Tibial artery (tissue), 4 donors: ENCODE measurements at regions not wholly inside any gene's neighbourhood (a gene's known extent, or its start where the extent isn't known, plus 50 kb on each side); places are given as distances from the start of the nearest gene placed in this dataset.

Experiments used
- DNase-seq, 2 donors: peaks; one replicate each; pipeline ENCODE4 v3.0.0-alpha.2; 2019
- H3K27ac ChIP-seq, 2 donors: fragments of 200-600 bp; sonication (generic) in 1 of 2; 1 replicate in 1 of 2; 2 replicates in 1 of 2; pipeline ENCODE4 v1.5.1; 2018 to 2019; ENCODE audit warnings: mild to moderate bottlenecking in 1 of 2
- H3K27me3 ChIP-seq, 2 donors: fragments of 200-600 bp; sonication (generic) in 1 of 2; one replicate each; pipeline versions ENCODE4 v1.5.1 to v1.6.0; 2016 to 2019
- H3K36me3 ChIP-seq, 3 donors: fragments of 200-600 bp; sonication (generic) in 2 of 3; one replicate each; pipeline ENCODE4 v1.5.1; 2016 to 2019; ENCODE audit warnings: mild to moderate bottlenecking in 2 of 3
- H3K4me1 ChIP-seq, 4 donors: fragments of 200-600 bp; sonication (generic) in 2 of 4; 1 replicate in 3 of 4; 2 replicates in 1 of 4; pipeline ENCODE4 v1.5.1; 2016 to 2019
- H3K4me3 ChIP-seq, 2 donors: fragments of 200-600 bp; sonication (generic) in 1 of 2; 1 replicate in 1 of 2; 2 replicates in 1 of 2; pipeline ENCODE4 v1.5.1; 2018 to 2019; ENCODE audit warnings: mild to moderate bottlenecking in 2 of 2
- H3K9me3 ChIP-seq, 3 donors: fragments of 200-600 bp; sonication (generic) in 1 of 3; one replicate each; pipeline ENCODE4 v1.5.1; 2016 to 2019
- CTCF ChIP-seq, 2 experiments: fragments of 200-600 bp in 1 of 2; fragments of 450-650 bp in 1 of 2; IDR thresholded peaks; one replicate each; pipeline ENCODE4 v1.5.1; 2017 to 2019; ENCODE audit warnings: antibody characterized with exemption in 2 of 2, mild to moderate bottlenecking in 1 of 2, moderate library complexity in 1 of 2
- intact Hi-C: fragments of 100-400 bp; cut with DNase I; formaldehyde crosslinking; loops from one replicate; pipeline ENCODE4 v1.15.0; 2023; ENCODE audit warnings: low total_unique reads

DNA sequence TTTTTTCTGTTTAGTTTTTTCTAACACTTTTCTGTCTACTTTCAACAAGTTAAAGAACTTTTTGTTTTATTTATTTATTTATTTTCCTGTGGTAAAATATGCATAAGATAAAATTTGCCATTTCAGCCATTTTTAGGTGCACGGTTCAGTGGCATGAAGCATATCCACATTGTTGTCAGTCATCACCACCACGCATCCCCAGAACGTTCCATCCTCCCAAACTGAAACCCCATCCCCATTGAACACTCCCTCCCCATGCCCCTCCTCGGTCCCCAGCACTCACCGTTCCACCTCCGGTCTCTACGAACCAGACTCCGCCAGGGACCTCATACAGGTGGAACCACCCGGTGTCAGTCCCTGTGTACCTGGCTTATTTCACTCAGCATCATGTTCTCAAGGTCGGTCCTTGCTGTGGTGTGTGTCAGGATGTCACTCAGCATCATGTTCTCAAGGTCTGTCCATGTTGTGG, 118.1 kb downstream of the SIK1 start:
- no peak overlapping the region for H3K27ac ChIP-seq
- no peaks in the 10 kb centered on the region for H3K4me1 ChIP-seq
- H3K36me3 ChIP-seq: no peaks in the 10 kb centered on the region
- intact Hi-C loops: no loop called here
- no peaks in the 10 kb centered on the region for H3K9me3 ChIP-seq
- H3K4me3 ChIP-seq: no peak overlapping the region
- no peak for DNase-seq
- no peak for TF ChIP-seq CTCF (IDR thresholded peaks at IDR 0.05)
- peaks cover 0 to 18% of the 10 kb centered on the region in 2 donors for H3K27me3 ChIP-seq

GRCh38 chr21:43308101-43308814, 118.7 kb downstream of the SIK1 start:
- intact Hi-C loops: no loop called here
- peaks cover 0 to 16% of the 10 kb centered on the region in 2 donors for H3K27me3 ChIP-seq
- H3K4me1 ChIP-seq: no peaks in the 10 kb centered on the region
- H3K9me3 ChIP-seq: no peaks in the 10 kb centered on the region
- TF ChIP-seq CTCF (IDR thresholded peaks at IDR 0.05): no peak
- DNase-seq: peak in 1 of 2 donors; percentile 59
- no peak overlapping the region for H3K27ac ChIP-seq
- H3K36me3 ChIP-seq: no peaks in the 10 kb centered on the region
- no peak overlapping the region for H3K4me3 ChIP-seq

DNA sequence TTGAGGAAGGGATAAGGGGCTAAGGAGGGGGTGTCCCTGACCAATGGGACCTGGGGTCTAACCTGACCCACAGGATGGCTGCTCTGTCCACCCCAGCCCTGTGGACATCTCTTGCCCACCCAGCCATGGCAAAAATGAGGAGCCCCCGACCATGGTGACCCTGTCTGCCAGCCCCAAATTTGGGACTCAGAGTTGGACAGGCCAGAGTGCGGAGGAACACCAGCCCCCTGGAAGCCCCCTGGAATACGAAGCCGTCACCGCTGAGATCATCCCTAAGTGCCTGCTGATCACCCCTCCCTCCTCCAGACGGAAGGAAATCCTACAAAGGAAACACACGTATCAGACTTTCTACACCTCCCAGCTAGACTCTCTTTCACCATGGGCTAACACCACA, 119.3 kb downstream of the SIK1 start:
- intact Hi-C loops: no loop called here
- Histone ChIP-seq H3K9me3 (no peaks in the 10 kb centered on the region), H3K27me3 (peaks cover 0 to 16% of the 10 kb centered on the region in 2 donors), H3K4me1 (no peaks in the 10 kb centered on the region), H3K27ac (no peak overlapping the region), H3K4me3 (no peak overlapping the region), H3K36me3 (no peaks in the 10 kb centered on the region)
- no peak for TF ChIP-seq CTCF (IDR thresholded peaks at IDR 0.05)
- peak in 1 of 2 donors; percentile 53 for DNase-seq

DNA sequence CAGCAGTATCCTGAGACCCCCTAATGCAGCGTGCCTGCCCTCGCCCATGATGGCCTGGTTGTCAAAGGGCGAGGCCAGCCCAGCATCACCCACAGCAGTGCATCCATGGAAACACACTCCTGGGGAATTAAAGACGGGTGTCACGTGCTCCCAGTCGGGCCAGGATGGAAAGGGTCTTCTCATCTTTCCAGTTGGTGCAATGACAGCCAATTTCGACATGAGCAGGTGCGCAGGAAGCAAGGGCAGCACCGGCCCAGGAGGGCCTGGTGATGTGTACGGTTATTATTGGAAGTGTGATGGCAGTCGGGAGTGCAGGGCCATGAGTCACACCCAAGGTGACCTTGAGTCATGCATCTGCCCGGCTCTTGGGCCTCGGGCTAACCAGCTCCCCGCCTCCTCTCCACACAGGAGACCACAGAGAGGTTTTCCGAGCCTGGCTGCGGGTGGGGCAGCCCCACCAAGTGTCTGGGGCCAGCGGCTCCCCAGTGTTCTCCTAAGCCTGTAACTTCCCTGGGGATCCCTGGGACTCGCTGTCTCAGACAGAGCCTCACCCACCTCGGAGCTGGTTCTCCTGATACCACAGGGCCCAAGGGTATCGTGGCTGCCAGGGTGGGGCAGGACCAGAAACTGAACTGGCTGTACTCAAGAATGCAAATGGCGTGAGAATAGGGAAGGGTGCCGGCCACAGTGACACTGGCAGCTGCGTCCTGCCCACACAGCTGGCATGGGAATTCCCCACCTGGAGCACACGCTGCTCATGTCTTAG, 119.8 kb downstream of the SIK1 start:
- Histone ChIP-seq H3K27me3 (peaks cover 0 to 16% of the 10 kb centered on the region in 2 donors), H3K4me3 (no peak overlapping the region), H3K9me3 (no peaks in the 10 kb centered on the region), H3K36me3 (no peaks in the 10 kb centered on the region), H3K4me1 (no peaks in the 10 kb centered on the region), H3K27ac (no peak overlapping the region)
- peak in 1 of 2 donors; percentile 54 for DNase-seq
- no peak for TF ChIP-seq CTCF (IDR thresholded peaks at IDR 0.05)
- intact Hi-C loops: no loop called here

- no peaks in the 10 kb centered on the region for H3K9me3 ChIP-seq
- intact Hi-C loops: no loop called here
- DNase-seq: peak in 1 of 2 donors; percentile 60
- H3K4me3 ChIP-seq: no peak overlapping the region
- H3K4me1 ChIP-seq: peaks cover 0 to 4% (median 2%) of the 10 kb centered on the region in 4 donors
- peaks cover 0 to 16% of the 10 kb centered on the region in 2 donors for H3K27me3 ChIP-seq
- TF ChIP-seq CTCF (IDR thresholded peaks at IDR 0.05): no peak
- H3K27ac ChIP-seq: no peak overlapping the region
- H3K36me3 ChIP-seq: no peaks in the 10 kb centered on the region
Measured at GRCh38 chr21:43306391-43306790, 120.5 kb downstream of the SIK1 start.
